ENCODE measurements at regions not wholly inside any gene's neighbourhood (a gene's known extent, or its start where the extent isn't known, plus 50 kb on each side); places are given as distances from the start of the nearest gene placed in this dataset.
A peak's percentile ranks its signal among the peaks of the same experiment; 100 is the strongest.

GRCh38 chr2:196407675-196408264, 231.7 kb upstream of the CCDC150 start:
- Histone ChIP-seq H3K4me3 (no peak overlapping the region), H3K36me3 (replicated peaks in 1 of 2) (no peaks in the 10 kb centered on the region), H3K4me1 (replicated peaks in 1 of 2) (no peaks in the 10 kb centered on the region), H3K27me3 (no peaks in the 10 kb centered on the region), H3K27ac (no peak overlapping the region), H3K9me3 (replicated peaks in 1 of 3) (no peaks in the 10 kb centered on the region)
- intact Hi-C loops (cut with DNase I) = no loop called here
- WGBS, 4 donors = 85 to 94% (median 91%) methylated on average over 1 of the region's 1 CpG
- DNase-seq = no peak
- TF ChIP-seq POLR2A (IDR thresholded peaks at IDR 0.05) = no peak
- TF ChIP-seq, protein P1, sequence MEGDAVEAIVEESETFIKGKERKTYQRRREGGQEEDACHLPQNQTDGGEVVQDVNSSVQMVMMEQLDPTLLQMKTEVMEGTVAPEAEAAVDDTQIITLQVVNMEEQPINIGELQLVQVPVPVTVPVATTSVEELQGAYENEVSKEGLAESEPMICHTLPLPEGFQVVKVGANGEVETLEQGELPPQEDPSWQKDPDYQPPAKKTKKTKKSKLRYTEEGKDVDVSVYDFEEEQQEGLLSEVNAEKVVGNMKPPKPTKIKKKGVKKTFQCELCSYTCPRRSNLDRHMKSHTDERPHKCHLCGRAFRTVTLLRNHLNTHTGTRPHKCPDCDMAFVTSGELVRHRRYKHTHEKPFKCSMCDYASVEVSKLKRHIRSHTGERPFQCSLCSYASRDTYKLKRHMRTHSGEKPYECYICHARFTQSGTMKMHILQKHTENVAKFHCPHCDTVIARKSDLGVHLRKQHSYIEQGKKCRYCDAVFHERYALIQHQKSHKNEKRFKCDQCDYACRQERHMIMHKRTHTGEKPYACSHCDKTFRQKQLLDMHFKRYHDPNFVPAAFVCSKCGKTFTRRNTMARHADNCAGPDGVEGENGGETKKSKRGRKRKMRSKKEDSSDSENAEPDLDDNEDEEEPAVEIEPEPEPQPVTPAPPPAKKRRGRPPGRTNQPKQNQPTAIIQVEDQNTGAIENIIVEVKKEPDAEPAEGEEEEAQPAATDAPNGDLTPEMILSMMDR (IDR thresholded peaks at IDR 0.05) = no peak

GRCh38 chr2:196409376-196409775, 230.1 kb upstream of the CCDC150 start:
- Histone ChIP-seq H3K4me1 (replicated peaks in 1 of 2) (no peaks in the 10 kb centered on the region), H3K27ac (no peak overlapping the region), H3K27me3 (no peaks in the 10 kb centered on the region), H3K36me3 (replicated peaks in 1 of 2) (no peaks in the 10 kb centered on the region), H3K9me3 (replicated peaks in 1 of 3) (no peaks in the 10 kb centered on the region), H3K4me3 (no peak overlapping the region)
- no peak for DNase-seq
- intact Hi-C loops (cut with DNase I) = no loop called here
- TF ChIP-seq POLR2A (IDR thresholded peaks at IDR 0.05) = no peak
- TF ChIP-seq, protein P1 (IDR thresholded peaks at IDR 0.05) = no peak
- 84 to 95% (median 86%) methylated on average over 3 of the region's 3 CpGs for WGBS, 4 donors

- Histone ChIP-seq H3K4me1 (replicated peaks in 1 of 2) (no peaks in the 10 kb centered on the region), H3K4me3 (no peak overlapping the region), H3K27me3 (no peaks in the 10 kb centered on the region), H3K9me3 (replicated peaks in 1 of 3) (no peaks in the 10 kb centered on the region), H3K27ac (no peak overlapping the region), H3K36me3 (replicated peaks in 1 of 2) (no peaks in the 10 kb centered on the region)
- intact Hi-C loops (cut with DNase I) = no loop called here
- no peak for DNase-seq
- 78 to 97% (median 93%) methylated on average over 1 of the region's 1 CpG for WGBS, 4 donors
- TF ChIP-seq, protein P1 (IDR thresholded peaks at IDR 0.05) = no peak
- no peak for TF ChIP-seq POLR2A (IDR thresholded peaks at IDR 0.05)
Measured at GRCh38 chr2:196410008-196410407, 229.5 kb upstream of the CCDC150 start.

- DNase-seq = peak in 1 of 7 donors; percentile 4
- no peak for TF ChIP-seq POLR2A (IDR thresholded peaks at IDR 0.05)
- TF ChIP-seq, protein P1 (IDR thresholded peaks at IDR 0.05) = no peak
- H3K27ac ChIP-seq = no peak overlapping the region
- no peaks in the 10 kb centered on the region for H3K9me3 ChIP-seq (replicated peaks in 1 of 3)
- WGBS, 4 donors = 43 to 51% (median 46%) methylated on average over 5 to 6 of the region's 6 CpGs
- no peaks in the 10 kb centered on the region for H3K36me3 ChIP-seq (replicated peaks in 1 of 2)
- intact Hi-C loops (cut with DNase I) = no loop called here
- no peaks in the 10 kb centered on the region for H3K27me3 ChIP-seq
- no peak overlapping the region for H3K4me3 ChIP-seq
- H3K4me1 ChIP-seq (replicated peaks in 1 of 2) = no peaks in the 10 kb centered on the region
Measured at GRCh38 chr2:196413821-196414274, 225.7 kb upstream of the CCDC150 start.

Measured in adrenal gland (tissue), 9 donors.